ENCODE measurements at regions not wholly inside any gene's neighbourhood (a gene's known extent, or its start where the extent isn't known, plus 50 kb on each side); places are given as distances from the start of the nearest gene placed in this dataset.
"Not testable (repeated sequence)": the region's sequence is repeated elsewhere in the genome, so short reads cannot be mapped to it uniquely, and the experiment has no call there.

- H3K36me3 ChIP-seq (ENCODE audit: control insufficient read depth in 2 of 2, insufficient read depth in 2 of 2, low read length in 1 of 2) = no peaks in the 10 kb centered on the region
- WGBS = 62% methylated on average over 2 of the region's 2 CpGs
- H3K9me3 ChIP-seq (ENCODE audit: control insufficient read depth in 2 of 2, insufficient read depth in 1 of 2, low read length in 1 of 2) = no peaks in the 10 kb centered on the region
- no peaks in the 10 kb centered on the region for H3K4me1 ChIP-seq (ENCODE audit: control insufficient read depth in 2 of 2, insufficient read depth in 2 of 2, low read length in 2 of 2)
- DNase-seq (ENCODE audit: low read depth in 6 of 9, low spot score in 9 of 9) = no peak
- no peaks in the 10 kb centered on the region for H3K27me3 ChIP-seq (ENCODE audit: control insufficient read depth in 2 of 2, insufficient read depth in 1 of 2, low read length in 1 of 2)
- H3K4me3 ChIP-seq (ENCODE audit: low read length in 2 of 2) = no peak overlapping the region
- no peak overlapping the region for H3K27ac ChIP-seq (ENCODE audit: low read depth in 1 of 2, low read length in 1 of 2)
Measured at GRCh38 chr3:27044931-27045481, 324.2 kb downstream of the NEK10 start.

- Histone ChIP-seq H3K9me3 (ENCODE audit: control insufficient read depth in 2 of 2, insufficient read depth in 1 of 2, low read length in 1 of 2) (no peaks in the 10 kb centered on the region), H3K27me3 (ENCODE audit: control insufficient read depth in 2 of 2, insufficient read depth in 1 of 2, low read length in 1 of 2) (no peaks in the 10 kb centered on the region), H3K4me3 (ENCODE audit: low read length in 2 of 2) (no peak overlapping the region), H3K36me3 (ENCODE audit: control insufficient read depth in 2 of 2, insufficient read depth in 2 of 2, low read length in 1 of 2) (no peaks in the 10 kb centered on the region), H3K4me1 (ENCODE audit: control insufficient read depth in 2 of 2, insufficient read depth in 2 of 2, low read length in 2 of 2) (no peaks in the 10 kb centered on the region), H3K27ac (ENCODE audit: low read depth in 1 of 2, low read length in 1 of 2) (no peak overlapping the region)
- peak in 1 of 9 donors; percentile 4 for DNase-seq (ENCODE audit: low read depth in 6 of 9, low spot score in 9 of 9)
Measured at GRCh38 chr3:27046351-27046750, 322.8 kb downstream of the NEK10 start.

DNA sequence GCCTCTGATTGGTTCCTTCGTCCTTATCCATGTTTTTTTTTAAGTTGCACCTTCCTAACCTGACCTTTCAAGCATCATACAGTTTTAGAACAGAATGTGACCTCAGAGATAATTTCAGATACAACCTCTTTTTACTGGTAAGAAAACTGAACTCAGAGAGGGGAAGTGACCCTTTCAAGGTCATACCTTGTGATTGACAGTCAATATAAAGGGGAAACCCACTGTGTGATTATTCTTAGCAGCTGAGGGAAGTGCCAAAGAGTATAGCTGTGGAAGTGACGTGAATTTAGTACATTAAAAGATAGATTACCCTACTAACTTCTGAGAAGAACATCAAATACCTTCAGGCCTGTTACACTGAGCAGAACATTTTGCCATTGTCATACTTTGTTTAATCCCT, 319.4 kb downstream of the NEK10 start:
- Histone ChIP-seq H3K4me3 (ENCODE audit: low read length in 2 of 2) (no peak overlapping the region), H3K27me3 (ENCODE audit: control insufficient read depth in 2 of 2, insufficient read depth in 1 of 2, low read length in 1 of 2) (no peaks in the 10 kb centered on the region), H3K9me3 (ENCODE audit: control insufficient read depth in 2 of 2, insufficient read depth in 1 of 2, low read length in 1 of 2) (no peaks in the 10 kb centered on the region), H3K27ac (ENCODE audit: low read depth in 1 of 2, low read length in 1 of 2) (no peak overlapping the region), H3K4me1 (ENCODE audit: control insufficient read depth in 2 of 2, insufficient read depth in 2 of 2, low read length in 2 of 2) (no peaks in the 10 kb centered on the region), H3K36me3 (ENCODE audit: control insufficient read depth in 2 of 2, insufficient read depth in 2 of 2, low read length in 1 of 2) (no peaks in the 10 kb centered on the region)
- DNase-seq (ENCODE audit: low read depth in 6 of 9, low spot score in 9 of 9) = no peak
- WGBS = 56% methylated on average over 2 of the region's 2 CpGs

DNA sequence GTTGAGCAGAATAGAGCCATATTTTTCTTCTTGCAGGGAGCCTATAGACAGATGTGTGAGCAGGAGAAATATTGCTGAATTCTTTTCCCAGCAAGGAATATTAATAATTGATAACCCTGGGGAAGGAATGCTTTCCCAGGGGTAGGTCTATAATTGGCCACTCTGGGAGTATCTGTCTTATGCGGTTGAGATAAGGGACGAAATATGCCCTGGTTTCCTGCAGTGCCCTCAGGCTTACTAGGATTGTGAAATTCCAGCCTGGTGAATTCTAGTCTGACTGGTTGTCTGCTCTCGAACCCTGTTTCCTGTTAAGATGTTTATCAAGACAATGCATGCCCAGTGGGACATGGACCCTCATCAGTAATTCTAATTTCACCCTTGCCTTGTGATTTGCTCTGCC, 317.7 kb downstream of the NEK10 start:
- H3K27ac ChIP-seq (ENCODE audit: low read depth in 1 of 2, low read length in 1 of 2); H3K9me3 ChIP-seq (ENCODE audit: control insufficient read depth in 2 of 2, insufficient read depth in 1 of 2, low read length in 1 of 2); H3K4me1 ChIP-seq (ENCODE audit: control insufficient read depth in 2 of 2, insufficient read depth in 2 of 2, low read length in 2 of 2); H3K27me3 ChIP-seq (ENCODE audit: control insufficient read depth in 2 of 2, insufficient read depth in 1 of 2, low read length in 1 of 2); H3K36me3 ChIP-seq (ENCODE audit: control insufficient read depth in 2 of 2, insufficient read depth in 2 of 2, low read length in 1 of 2); H3K4me3 ChIP-seq (ENCODE audit: low read length in 2 of 2); DNase-seq (ENCODE audit: low read depth in 6 of 9, low spot score in 9 of 9): not testable (repeated sequence)
- WGBS = 96% methylated on average over 3 of the region's 3 CpGs

- Histone ChIP-seq H3K36me3 (ENCODE audit: control insufficient read depth in 2 of 2, insufficient read depth in 2 of 2, low read length in 1 of 2) (no peaks in the 10 kb centered on the region), H3K27ac (ENCODE audit: low read depth in 1 of 2, low read length in 1 of 2) (no peak overlapping the region), H3K27me3 (ENCODE audit: control insufficient read depth in 2 of 2, insufficient read depth in 1 of 2, low read length in 1 of 2) (no peaks in the 10 kb centered on the region), H3K9me3 (ENCODE audit: control insufficient read depth in 2 of 2, insufficient read depth in 1 of 2, low read length in 1 of 2) (no peaks in the 10 kb centered on the region), H3K4me1 (ENCODE audit: control insufficient read depth in 2 of 2, insufficient read depth in 2 of 2, low read length in 2 of 2) (no peaks in the 10 kb centered on the region), H3K4me3 (ENCODE audit: low read length in 2 of 2) (no peak overlapping the region)
- no peak for DNase-seq (ENCODE audit: low read depth in 6 of 9, low spot score in 9 of 9)
- 79% methylated on average over 2 of the region's 2 CpGs for WGBS
Measured at GRCh38 chr3:27056326-27056725, 312.9 kb downstream of the NEK10 start.

DNA sequence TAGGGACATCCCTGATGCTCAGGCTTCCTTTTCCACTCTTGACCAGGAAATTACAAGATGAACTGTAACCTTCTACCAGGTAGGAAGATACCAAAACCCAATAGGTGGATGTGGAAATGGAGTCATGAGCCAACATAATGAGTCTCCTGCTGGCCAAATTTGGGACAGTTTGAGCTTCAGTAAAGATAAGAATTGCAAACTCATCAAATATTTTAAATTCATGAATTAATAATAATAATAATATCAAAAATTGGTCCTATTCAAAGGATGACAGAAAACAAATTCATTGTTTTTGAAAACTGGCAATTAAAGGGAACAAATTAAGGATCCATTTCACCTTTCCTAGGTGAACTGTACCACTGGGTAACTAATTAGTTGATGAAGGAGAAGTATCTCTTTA, 309.7 kb downstream of the NEK10 start:
- H3K4me3 ChIP-seq (ENCODE audit: low read length in 2 of 2) = no peak overlapping the region
- DNase-seq (ENCODE audit: low read depth in 6 of 9, low spot score in 9 of 9) = no peak
- no peaks in the 10 kb centered on the region for H3K27me3 ChIP-seq (ENCODE audit: control insufficient read depth in 2 of 2, insufficient read depth in 1 of 2, low read length in 1 of 2)
- H3K9me3 ChIP-seq (ENCODE audit: control insufficient read depth in 2 of 2, insufficient read depth in 1 of 2, low read length in 1 of 2) = no peaks in the 10 kb centered on the region
- H3K36me3 ChIP-seq (ENCODE audit: control insufficient read depth in 2 of 2, insufficient read depth in 2 of 2, low read length in 1 of 2) = no peaks in the 10 kb centered on the region
- H3K27ac ChIP-seq (ENCODE audit: low read depth in 1 of 2, low read length in 1 of 2) = no peak overlapping the region
- H3K4me1 ChIP-seq (ENCODE audit: control insufficient read depth in 2 of 2, insufficient read depth in 2 of 2, low read length in 2 of 2) = no peaks in the 10 kb centered on the region
